ENCODE measurements at regions not wholly inside any gene's neighbourhood (a gene's known extent, or its start where the extent isn't known, plus 50 kb on each side); places are given as distances from the start of the nearest gene placed in this dataset.
"Not testable (repeated sequence)": the region's sequence is repeated elsewhere in the genome, so short reads cannot be mapped to it uniquely, and the experiment has no call there.

DNA sequence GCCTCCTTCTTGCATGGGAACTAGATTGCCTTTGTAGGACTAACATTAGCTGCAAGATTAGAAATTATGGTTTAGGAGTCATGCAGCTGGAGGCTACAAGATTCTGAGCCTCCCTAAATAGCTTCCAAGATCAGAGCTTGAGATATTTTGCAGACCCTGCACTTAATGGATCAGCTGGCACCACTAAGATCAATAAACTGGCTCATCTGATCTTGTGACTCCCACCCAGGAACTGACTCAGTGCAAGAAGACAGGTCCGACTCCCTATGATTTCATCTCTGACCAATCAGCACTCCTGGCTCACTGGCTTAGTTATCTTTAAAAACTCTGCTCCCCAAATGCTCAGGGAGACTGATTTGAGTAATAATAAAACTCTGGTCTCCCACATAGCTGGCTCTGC lies 71.4 kb upstream of the CSF1 start:
- TF ChIP-seq SMC3 (conservative IDR thresholded peaks at IDR 0.05; ENCODE audit: poor library complexity); RAD21 (conservative IDR thresholded peaks at IDR 0.05); EZH2 (IDR thresholded peaks at IDR 0.05; ENCODE audit: borderline replicate concordance, insufficient read depth, low read length, poor library complexity, severe bottlenecking); EP300 (conservative IDR thresholded peaks at IDR 0.05; ENCODE audit: poor library complexity, severe bottlenecking): not testable (repeated sequence)
- TF ChIP-seq, protein P1, sequence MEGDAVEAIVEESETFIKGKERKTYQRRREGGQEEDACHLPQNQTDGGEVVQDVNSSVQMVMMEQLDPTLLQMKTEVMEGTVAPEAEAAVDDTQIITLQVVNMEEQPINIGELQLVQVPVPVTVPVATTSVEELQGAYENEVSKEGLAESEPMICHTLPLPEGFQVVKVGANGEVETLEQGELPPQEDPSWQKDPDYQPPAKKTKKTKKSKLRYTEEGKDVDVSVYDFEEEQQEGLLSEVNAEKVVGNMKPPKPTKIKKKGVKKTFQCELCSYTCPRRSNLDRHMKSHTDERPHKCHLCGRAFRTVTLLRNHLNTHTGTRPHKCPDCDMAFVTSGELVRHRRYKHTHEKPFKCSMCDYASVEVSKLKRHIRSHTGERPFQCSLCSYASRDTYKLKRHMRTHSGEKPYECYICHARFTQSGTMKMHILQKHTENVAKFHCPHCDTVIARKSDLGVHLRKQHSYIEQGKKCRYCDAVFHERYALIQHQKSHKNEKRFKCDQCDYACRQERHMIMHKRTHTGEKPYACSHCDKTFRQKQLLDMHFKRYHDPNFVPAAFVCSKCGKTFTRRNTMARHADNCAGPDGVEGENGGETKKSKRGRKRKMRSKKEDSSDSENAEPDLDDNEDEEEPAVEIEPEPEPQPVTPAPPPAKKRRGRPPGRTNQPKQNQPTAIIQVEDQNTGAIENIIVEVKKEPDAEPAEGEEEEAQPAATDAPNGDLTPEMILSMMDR (IDR thresholded peaks at IDR 0.05; ENCODE audit: poor library complexity, severe bottlenecking), result not testable (repeated sequence)

All from neural cell (in vitro differentiated cells).